ENCODE measurements at regions not wholly inside any gene's neighbourhood (a gene's known extent, or its start where the extent isn't known, plus 50 kb on each side); places are given as distances from the start of the nearest gene placed in this dataset.
A peak's percentile ranks its signal among the peaks of the same experiment; 100 is the strongest.
"Not testable (repeated sequence)": the region's sequence is repeated elsewhere in the genome, so short reads cannot be mapped to it uniquely, and the experiment has no call there.

- DNase-seq (ENCODE audit: low read depth, low spot score): peak; percentile 0
- H3K27ac ChIP-seq: no peak overlapping the region
Measured at GRCh38 chr5:25414742-25415141, 770.0 kb upstream of the CDH10 start.

DNA sequence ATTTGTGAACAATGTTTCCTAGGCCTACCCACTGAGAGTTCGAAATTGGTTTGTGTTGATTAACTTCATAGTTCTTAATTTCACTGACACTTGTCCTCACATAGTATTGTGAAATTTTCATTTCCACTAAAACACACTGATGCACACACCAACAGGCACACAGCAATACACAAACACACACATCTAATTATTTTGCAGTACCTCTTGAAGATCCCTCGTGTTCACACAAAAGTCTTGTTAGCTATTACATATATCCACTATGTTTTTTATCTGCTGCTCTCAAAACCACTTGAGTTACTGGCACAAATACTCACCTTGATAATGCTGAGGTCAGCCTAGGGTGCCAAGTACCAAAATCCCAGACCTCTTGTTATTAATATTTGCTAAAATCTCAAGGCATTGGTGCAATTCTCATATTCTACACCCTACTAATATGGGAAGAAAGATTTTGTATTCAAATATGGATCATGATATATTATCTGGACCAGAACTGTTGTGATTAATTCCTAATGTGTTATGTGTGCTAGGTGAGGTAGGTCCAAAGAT, 767.4 kb upstream of the CDH10 start:
- H3K27ac ChIP-seq: no peak overlapping the region
- DNase-seq (ENCODE audit: low read depth, low spot score): no peak

DNA sequence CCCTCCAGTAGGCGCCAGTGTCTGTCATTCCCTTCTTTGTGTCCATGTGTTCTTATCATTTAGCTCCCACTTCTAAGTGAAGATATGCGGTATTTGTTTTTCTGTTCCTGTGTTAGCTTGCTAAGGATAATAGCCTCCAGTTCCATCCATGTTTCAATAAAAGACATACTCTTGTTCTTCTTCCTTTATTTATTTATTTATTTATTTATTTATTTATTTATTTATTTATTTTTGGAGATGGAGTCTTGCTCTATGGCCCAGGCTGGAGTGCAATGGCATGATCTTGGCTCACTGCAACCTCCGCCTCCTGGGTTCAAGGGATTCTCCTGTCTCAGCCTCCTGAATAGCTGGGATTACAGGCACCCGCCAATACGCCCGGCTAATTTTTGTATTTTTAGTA, 762.6 kb upstream of the CDH10 start:
- DNase-seq (ENCODE audit: low read depth, low spot score); H3K27ac ChIP-seq: not testable (repeated sequence)

DNA sequence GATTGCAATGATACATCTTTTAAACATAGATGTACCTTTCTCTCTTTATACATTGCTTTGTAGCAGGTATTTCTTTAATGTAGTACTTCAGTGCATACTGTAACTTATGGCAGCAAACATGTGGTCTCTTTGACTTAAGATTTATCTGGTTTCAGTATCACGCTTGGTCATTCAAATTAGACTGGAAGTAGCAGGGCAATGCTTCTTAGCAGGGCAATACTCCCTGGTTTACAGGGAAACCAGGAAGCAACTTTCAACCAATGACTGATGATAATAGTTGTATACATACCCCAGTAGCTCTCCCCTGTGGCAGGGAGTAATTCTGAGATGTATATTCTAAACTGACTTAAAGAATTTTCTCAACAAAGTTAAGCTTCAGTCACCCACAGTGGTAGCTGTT, 761.1 kb upstream of the CDH10 start:
- H3K27ac ChIP-seq: no peak overlapping the region
- DNase-seq (ENCODE audit: low read depth, low spot score): no peak

DNA sequence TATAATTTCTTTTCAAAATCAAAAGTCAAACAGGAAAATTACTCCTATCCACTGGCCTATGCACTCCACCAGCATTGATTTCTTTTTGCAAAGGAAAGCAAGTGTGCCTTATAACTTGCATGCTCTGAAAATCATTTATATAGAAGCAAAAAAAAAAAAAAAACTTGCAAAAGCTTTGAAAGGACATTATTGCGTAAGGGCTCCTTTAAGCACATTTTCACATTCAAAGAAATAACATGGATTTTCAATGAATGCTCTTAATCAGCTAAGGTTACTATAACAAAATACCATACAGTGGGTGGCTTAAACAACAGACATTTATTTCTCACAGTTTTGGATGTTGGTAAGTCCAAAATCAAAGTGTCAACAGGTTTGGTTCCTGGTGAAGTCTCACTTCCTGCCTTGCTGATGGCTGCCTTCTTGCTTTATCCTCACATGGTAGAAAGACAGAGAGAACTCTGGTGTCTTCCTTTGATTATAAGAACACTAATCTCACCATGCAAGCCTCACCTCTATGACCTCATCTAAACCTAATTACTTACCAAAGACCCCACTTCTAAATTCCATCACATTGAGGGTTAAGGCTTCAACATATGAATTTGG, 755.2 kb upstream of the CDH10 start:
- no peak for DNase-seq (ENCODE audit: low read depth, low spot score)
- no peak overlapping the region for H3K27ac ChIP-seq

GRCh38 chr5:25393957-25394356, 749.2 kb upstream of the CDH10 start:
- no peak overlapping the region for H3K27ac ChIP-seq
- DNase-seq (ENCODE audit: low read depth, low spot score): no peak

- DNase-seq (ENCODE audit: low read depth, low spot score): no peak
Measured at GRCh38 chr5:25393256-25393655, 748.5 kb upstream of the CDH10 start.

GRCh38 chr5:25387953-25388352, 743.2 kb upstream of the CDH10 start:
- DNase-seq (ENCODE audit: low read depth, low spot score): no peak
- no peak overlapping the region for H3K27ac ChIP-seq

More at GRCh38 chr5:25393256-25393655, 748.5 kb upstream of the CDH10 start:
- no peak overlapping the region for H3K27ac ChIP-seq

GRCh38 chr5:25362799-25363198, 718.0 kb upstream of the CDH10 start:
- DNase-seq (ENCODE audit: low read depth, low spot score): no peak
- no peak overlapping the region for H3K27ac ChIP-seq

DNA sequence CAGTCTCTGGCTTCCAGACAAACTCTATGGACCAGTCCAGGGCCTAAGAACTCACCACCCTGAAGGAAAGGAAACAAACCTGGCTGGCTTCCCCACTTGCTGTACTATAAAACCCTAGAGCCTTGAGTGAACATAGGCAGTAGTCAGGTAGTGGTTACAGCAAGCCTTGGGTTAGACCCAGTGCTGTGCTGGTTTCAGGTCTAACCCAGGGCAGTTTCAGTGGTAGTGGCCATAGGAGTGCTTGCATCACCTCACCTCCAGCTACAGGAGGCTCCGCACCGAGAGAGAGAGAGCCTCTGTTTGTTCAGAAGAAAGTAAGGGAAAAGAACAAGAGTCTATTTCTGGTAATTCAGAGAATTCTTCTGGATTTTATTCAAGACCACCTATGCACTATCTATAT, 714.1 kb upstream of the CDH10 start:
- no peak for DNase-seq (ENCODE audit: low read depth, low spot score)
- H3K27ac ChIP-seq: no peak overlapping the region

- DNase-seq (ENCODE audit: low read depth, low spot score): no peak
- no peak overlapping the region for H3K27ac ChIP-seq
Measured at GRCh38 chr5:25357605-25358004, 712.8 kb upstream of the CDH10 start.

DNA sequence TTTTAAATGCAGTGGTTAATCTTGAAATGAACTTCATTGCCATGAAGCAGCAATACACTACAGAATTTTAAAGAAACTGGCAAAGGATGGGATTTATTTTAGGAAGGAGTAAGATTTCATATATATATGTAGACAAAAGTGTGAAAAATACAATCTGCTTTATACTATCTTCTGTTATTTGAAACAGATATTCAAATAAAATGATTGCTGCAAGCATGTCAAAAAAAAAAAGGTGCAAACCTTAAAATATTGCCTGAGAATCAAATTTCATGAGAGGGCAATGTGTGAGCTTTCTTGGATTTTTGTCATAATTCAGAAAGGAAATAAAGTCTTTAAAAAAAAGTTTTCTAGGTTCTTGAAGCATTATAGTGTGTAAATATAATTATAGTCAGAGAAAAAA, 705.0 kb upstream of the CDH10 start:
- H3K27ac ChIP-seq: no peak overlapping the region
- DNase-seq (ENCODE audit: low read depth, low spot score): no peak

GRCh38 chr5:25345240-25345771, 700.5 kb upstream of the CDH10 start:
- no peak for DNase-seq (ENCODE audit: low read depth, low spot score)
- H3K27ac ChIP-seq: no peak overlapping the region

DNA sequence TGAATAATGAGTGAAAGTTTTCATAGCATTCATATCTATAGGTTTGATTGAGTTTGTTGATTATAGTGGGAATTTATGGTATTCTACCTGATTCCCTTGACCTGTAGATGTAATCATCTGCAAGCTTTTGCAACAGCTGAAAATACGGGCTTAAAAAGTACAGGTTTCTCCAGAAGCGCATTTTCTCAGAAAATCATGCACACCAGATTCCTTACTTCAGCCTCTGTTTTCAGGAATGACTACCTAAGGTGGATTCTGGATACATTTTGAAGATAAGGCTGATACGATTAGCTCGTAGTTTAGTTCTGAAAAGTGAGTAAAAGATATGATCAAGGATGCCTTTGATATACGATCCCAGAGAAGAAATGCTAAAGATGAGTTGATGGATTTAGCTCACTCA, 694.8 kb upstream of the CDH10 start:
- DNase-seq (ENCODE audit: low read depth, low spot score): no peak

GRCh38 chr5:25334350-25334749, 689.6 kb upstream of the CDH10 start:
- DNase-seq (ENCODE audit: low read depth, low spot score): no peak

More for the DNA sequence above, 694.8 kb upstream of the CDH10 start:
- H3K27ac ChIP-seq: no peak overlapping the region

DNA sequence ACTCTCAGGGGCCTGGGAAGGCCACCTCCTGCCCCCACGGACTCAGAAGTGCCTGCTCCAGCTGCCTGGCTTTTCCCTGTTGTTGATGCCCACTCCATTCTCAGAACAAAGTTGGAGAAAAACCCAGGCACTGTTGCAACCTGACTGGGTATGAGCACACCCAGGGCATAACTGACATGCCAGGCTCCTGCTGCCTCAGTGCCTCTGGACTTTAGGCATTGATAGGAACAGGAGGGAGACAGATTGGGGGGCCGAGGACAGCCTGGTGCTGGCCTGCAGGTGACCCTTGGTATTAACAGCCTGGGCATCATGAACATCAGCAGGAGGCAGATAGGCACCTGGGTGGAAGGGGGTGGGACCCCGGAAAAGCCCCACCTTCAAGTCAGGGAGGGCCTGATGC, 685.9 kb upstream of the CDH10 start:
- no peak overlapping the region for H3K27ac ChIP-seq
- DNase-seq (ENCODE audit: low read depth, low spot score): no peak

More at GRCh38 chr5:25334350-25334749, 689.6 kb upstream of the CDH10 start:
- H3K27ac ChIP-seq: no peak overlapping the region

DNA sequence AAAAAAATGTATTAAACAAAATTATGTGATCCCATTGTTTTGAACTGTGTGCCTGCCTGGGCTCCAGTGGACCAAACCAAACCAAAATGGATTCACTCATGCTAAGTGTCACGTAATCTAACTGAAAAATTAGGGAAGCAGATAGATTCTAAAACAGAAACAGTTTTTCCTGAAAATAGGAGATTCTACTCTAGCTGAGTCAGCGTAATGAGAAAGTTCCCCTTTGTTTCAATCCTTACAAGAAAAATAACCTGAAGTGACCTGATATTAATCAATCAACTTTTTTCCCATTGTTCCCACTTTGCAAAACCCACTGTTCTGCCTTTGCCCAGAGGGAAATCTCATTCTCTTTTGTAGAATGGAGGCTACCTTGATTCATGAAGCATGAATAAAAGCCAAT, 682.4 kb upstream of the CDH10 start:
- no peak for DNase-seq (ENCODE audit: low read depth, low spot score)
- H3K27ac ChIP-seq: no peak overlapping the region

DNA sequence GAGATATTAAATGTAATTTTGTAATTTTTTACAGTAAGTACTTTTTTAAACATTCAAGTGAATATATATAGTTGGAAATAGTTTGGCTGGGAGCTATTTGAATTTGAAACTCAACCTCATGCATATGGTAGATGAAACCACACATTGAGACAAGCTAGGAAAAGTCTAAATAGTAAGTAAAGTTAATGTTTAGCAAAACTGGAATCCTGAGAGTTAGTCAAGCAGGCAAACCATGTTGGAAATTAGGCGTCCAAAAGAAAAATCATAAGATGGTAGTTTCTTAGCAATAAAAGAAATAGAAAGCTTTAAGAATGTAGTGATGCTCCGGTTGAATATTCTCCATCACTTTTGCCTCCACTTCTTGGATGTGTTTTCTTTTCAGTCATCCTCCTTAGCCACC, 657.1 kb upstream of the CDH10 start:
- no peak for DNase-seq (ENCODE audit: low read depth, low spot score)
- no peak overlapping the region for H3K27ac ChIP-seq

DNA sequence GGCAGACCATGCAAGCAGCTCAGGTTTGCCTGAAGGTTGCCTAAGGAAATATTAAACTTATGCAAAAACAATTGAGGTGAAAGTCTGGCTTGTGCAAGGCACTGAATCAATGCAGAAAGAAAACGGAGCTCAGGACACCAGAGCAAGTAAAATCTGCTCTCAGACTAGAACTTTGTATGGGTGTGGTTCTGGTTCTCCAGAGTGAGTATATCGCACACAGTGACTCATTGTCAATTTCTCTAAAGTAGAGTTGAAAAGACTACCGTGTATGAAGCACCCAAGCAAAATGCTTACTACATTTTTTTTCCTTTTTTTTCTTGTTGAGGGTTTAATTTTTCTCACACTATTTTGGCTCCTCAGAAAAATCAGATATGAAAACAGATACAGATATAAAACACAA, 650.3 kb upstream of the CDH10 start:
- no peak for DNase-seq (ENCODE audit: low read depth, low spot score)
- H3K27ac ChIP-seq: no peak overlapping the region

GRCh38 chr5:25289766-25290165, 645.0 kb upstream of the CDH10 start:
- not testable (repeated sequence) for H3K27ac ChIP-seq; DNase-seq (ENCODE audit: low read depth, low spot score)

- DNase-seq (ENCODE audit: low read depth, low spot score): no peak
- H3K27ac ChIP-seq: no peak overlapping the region
Measured at GRCh38 chr5:25286319-25286718, 641.5 kb upstream of the CDH10 start.

GRCh38 chr5:25285136-25285535, 640.4 kb upstream of the CDH10 start:
- no peak for DNase-seq (ENCODE audit: low read depth, low spot score)
- no peak overlapping the region for H3K27ac ChIP-seq
